Loucy (cell line): ENCODE measurements at regions not wholly inside any gene's neighbourhood (a gene's known extent, or its start where the extent isn't known, plus 50 kb on each side); places are given as distances from the start of the nearest gene placed in this dataset.
"Not testable (repeated sequence)": the region's sequence is repeated elsewhere in the genome, so short reads cannot be mapped to it uniquely, and the experiment has no call there.

Experiments
- H2AFZ ChIP-seq: fragments of 200-600 bp; sonication (generic); 2 replicates; pipeline ENCODE4 v1.6.0; 2016; ENCODE audit warnings: antibody characterized with exemption, mild to moderate bottlenecking, low read length, moderate library complexity
- H3F3A ChIP-seq: fragments of 200-600 bp; 2 replicates; pipeline ENCODE4 v1.6.0; 2016; ENCODE audit warnings: antibody characterized with exemption, low read depth, mild to moderate bottlenecking
- H3K27me3 ChIP-seq: fragments of 200-600 bp; sonication (generic); 2 replicates; pipeline ENCODE4 v1.6.1; 2014; ENCODE audit warnings: low read length, mild to moderate bottlenecking; ENCODE audit not compliant: insufficient read depth, poor library complexity, severe bottlenecking
- H3K36me3 ChIP-seq: fragments of 200-600 bp; sonication (generic); 2 replicates; pipeline ENCODE4 v1.6.1; 2016; ENCODE audit warnings: low read length; ENCODE audit not compliant: insufficient read depth
- H3K4me1 ChIP-seq: fragments of 200-600 bp; sonication (generic); 2 replicates; pipeline ENCODE4 v1.5.1; 2014; ENCODE audit warnings: low read length, mild to moderate bottlenecking; ENCODE audit not compliant: insufficient read depth, poor library complexity, severe bottlenecking
- H3K4me2 ChIP-seq: fragments of 200-600 bp; sonication (generic); 2 replicates; pipeline ENCODE4 v1.6.0; 2014; ENCODE audit warnings: antibody characterized with exemption, low read length, low read depth, mild to moderate bottlenecking; ENCODE audit not compliant: poor library complexity, severe bottlenecking
- H3K4me3 ChIP-seq: fragments of 200-600 bp; sonication (generic); 2 replicates; pipeline ENCODE4 v1.5.1; 2014; ENCODE audit warnings: low read length, mild to moderate bottlenecking, mixed read lengths; ENCODE audit not compliant: poor library complexity, severe bottlenecking
- H3K79me2 ChIP-seq: fragments of 200-600 bp; sonication (generic); 2 replicates; pipeline ENCODE4 v1.6.1; 2014; ENCODE audit warnings: low read length; ENCODE audit not compliant: insufficient read depth
- H3K9ac ChIP-seq: fragments of 200-600 bp; sonication (generic); 2 replicates; pipeline ENCODE4 v1.6.0; 2014; ENCODE audit warnings: mild to moderate bottlenecking, low read depth, low read length, moderate library complexity; ENCODE audit not compliant: poor library complexity, severe bottlenecking
- H3K9me2 ChIP-seq: fragments of 200-600 bp; sonication (generic); replicated peaks from 2 replicates; pipeline ENCODE4 v1.6.1; 2016; ENCODE audit warnings: low read depth, low read length, mixed read lengths
- H3K9me3 ChIP-seq: fragments of 200-600 bp; sonication (generic); 2 replicates; pipeline ENCODE4 v1.6.1; 2014; ENCODE audit warnings: mild to moderate bottlenecking, antibody characterized with exemption, low read length, low read depth; ENCODE audit not compliant: insufficient read depth
- H4K20me1 ChIP-seq: fragments of 200-600 bp; sonication (generic); 2 replicates; pipeline ENCODE4 v1.6.0; 2014; ENCODE audit warnings: antibody characterized with exemption, low read length, mild to moderate bottlenecking; ENCODE audit not compliant: insufficient read depth, poor library complexity, severe bottlenecking
- EZH2phosphoT487 ChIP-seq: fragments of 200-600 bp; IDR thresholded peaks from 2 replicates; pipeline ENCODE4 v1.6.1; 2018; ENCODE audit warnings: antibody characterized with exemption, mild to moderate bottlenecking, moderate library complexity, borderline replicate concordance
- TF ChIP-seq, protein P1 (sequence below): fragments of 200-600 bp; sonication (generic); conservative IDR thresholded peaks from 2 replicates; pipeline ENCODE4 v1.5.1; 2014; ENCODE audit warnings: mild to moderate bottlenecking, antibody characterized with exemption, low read length

DNA sequence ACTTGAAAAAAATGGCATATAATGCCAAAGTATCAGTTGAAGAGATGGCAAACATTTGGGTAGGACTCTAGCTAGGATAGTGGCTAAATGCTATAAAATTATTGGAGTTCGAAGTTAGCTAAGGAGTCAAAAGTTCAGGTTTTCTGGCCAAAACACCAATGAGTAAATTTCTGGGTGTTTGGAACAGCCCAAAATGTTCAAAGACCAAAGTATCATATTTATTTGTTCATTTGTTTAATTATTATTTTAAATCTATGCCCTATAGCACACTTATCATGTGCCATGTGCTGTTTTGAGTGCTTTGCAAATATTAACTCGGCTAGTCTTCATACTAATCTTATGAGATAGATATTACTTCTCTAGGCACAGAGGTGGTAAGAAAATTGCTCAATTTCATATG is 285.5 kb downstream of the TEX13C start:
- no peak overlapping the region for H3K4me2 ChIP-seq
- no peaks in the 10 kb centered on the region for H3K79me2 ChIP-seq
- H2AFZ ChIP-seq: no peak overlapping the region
- no peaks in the 10 kb centered on the region for H3K27me3 ChIP-seq
- no peaks in the 10 kb centered on the region for H3F3A ChIP-seq
- no peaks in the 10 kb centered on the region for H4K20me1 ChIP-seq
- no peaks in the 10 kb centered on the region for H3K9me2 ChIP-seq
- H3K9me3 ChIP-seq: no peaks in the 10 kb centered on the region
- TF ChIP-seq, protein P1, sequence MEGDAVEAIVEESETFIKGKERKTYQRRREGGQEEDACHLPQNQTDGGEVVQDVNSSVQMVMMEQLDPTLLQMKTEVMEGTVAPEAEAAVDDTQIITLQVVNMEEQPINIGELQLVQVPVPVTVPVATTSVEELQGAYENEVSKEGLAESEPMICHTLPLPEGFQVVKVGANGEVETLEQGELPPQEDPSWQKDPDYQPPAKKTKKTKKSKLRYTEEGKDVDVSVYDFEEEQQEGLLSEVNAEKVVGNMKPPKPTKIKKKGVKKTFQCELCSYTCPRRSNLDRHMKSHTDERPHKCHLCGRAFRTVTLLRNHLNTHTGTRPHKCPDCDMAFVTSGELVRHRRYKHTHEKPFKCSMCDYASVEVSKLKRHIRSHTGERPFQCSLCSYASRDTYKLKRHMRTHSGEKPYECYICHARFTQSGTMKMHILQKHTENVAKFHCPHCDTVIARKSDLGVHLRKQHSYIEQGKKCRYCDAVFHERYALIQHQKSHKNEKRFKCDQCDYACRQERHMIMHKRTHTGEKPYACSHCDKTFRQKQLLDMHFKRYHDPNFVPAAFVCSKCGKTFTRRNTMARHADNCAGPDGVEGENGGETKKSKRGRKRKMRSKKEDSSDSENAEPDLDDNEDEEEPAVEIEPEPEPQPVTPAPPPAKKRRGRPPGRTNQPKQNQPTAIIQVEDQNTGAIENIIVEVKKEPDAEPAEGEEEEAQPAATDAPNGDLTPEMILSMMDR: no peak
- no peak for TF ChIP-seq EZH2phosphoT487
- H3K4me1 ChIP-seq: no peaks in the 10 kb centered on the region
- no peaks in the 10 kb centered on the region for H3K36me3 ChIP-seq
- H3K4me3 ChIP-seq: no peak overlapping the region
- no peak overlapping the region for H3K9ac ChIP-seq

DNA sequence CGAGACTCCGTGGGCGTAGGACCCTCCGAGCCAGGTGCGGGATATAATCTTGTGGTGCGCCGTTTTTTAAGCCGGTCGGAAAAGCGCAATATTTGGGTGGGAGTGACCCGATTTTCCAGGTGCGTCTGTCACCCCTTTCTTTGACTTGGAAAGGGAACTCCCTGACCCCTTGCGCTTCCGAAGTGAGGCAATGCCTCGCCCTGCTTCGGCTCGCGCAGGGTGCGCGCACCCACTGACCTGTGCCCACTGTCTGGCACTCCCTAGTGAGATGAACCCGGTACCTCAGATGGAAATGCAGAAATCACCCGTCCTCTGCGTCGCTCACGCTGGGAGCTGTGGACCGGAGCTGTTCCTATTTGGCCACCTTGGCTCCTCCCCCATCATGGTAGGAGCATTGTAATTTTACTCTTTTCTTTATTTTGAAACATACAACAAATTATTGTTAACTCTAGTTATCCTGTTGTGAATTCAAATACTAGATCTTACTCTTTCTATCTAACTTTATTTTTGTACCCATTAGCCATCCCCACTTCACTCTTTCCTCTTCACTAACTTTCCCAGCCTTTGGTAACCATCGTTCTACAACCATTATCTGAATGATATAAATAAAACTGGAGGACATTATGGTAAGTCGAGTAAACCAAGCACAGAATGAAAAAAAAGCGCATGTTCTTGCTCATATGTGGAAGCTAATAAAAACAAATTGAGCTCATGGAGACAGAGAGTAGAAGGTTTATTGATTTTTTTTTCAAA is 295.1 kb downstream of the TEX13C start:
- not testable (repeated sequence) for H3K9me2 ChIP-seq, H3K36me3 ChIP-seq, H4K20me1 ChIP-seq, H3K9me3 ChIP-seq, H2AFZ ChIP-seq, H3F3A ChIP-seq, H3K4me3 ChIP-seq, H3K4me2 ChIP-seq, H3K79me2 ChIP-seq, H3K9ac ChIP-seq, H3K4me1 ChIP-seq, H3K27me3 ChIP-seq

DNA sequence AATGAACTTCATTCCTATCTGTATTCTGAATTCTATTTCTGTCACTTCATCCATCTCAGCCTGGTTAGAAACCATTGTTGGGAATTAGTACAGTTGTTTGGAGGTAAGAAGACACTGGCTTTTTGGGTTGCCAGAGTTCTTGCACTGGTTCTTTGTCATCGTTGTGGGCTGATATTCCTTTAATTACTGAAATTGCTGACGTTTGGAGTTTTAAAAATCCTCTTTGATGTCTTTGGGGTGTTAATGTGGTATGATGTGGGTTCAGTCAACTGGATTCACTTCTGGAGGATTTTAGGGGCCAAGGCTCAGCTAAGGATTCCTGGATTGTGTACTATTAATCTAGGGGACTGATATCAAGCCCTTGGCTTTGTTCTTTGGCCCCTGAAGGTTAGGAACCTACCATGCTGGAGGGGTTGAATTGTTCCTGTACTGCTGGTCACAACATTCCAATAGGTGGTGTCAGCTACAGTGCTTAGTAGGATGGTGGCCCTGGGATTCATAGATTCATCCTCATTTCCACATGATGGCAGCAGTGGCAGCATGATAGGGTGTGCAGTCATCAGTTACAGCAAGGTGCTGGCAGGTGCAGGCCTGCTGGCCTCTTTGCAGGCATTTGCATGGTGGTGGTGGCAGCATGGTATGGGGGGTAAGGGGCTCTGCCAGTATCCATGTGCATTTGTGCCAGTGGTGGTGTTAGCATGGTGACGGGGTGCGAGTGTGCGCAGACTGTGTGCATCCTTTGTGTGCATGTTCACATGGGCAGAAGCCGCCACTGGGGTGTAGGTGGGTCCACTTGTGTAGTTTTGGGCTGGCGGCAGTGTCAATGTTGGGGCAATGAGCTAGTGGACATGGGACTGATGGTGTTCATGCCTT is 301.3 kb downstream of the TEX13C start:
- Histone ChIP-seq H3K9ac (no peak overlapping the region), H3K27me3 (no peaks in the 10 kb centered on the region), H3K4me3 (no peak overlapping the region), H3K36me3 (no peaks in the 10 kb centered on the region), H3K4me2 (no peak overlapping the region), H3F3A (no peaks in the 10 kb centered on the region), H3K4me1 (no peaks in the 10 kb centered on the region), H4K20me1 (no peaks in the 10 kb centered on the region), H3K79me2 (no peaks in the 10 kb centered on the region), H3K9me2 (no peaks in the 10 kb centered on the region), H3K9me3 (no peaks in the 10 kb centered on the region), H2AFZ (no peak overlapping the region)
- TF ChIP-seq, protein P1: no peak
- no peak for TF ChIP-seq EZH2phosphoT487
